HG02870 (cell line): ENCODE measurements at regions not wholly inside any gene's neighbourhood (a gene's known extent, or its start where the extent isn't known, plus 50 kb on each side); places are given as distances from the start of the nearest gene placed in this dataset.

Source experiments
- ATAC-seq: cut with Tn5 transposase; IDR thresholded peaks from one replicate; pipeline ENCODE4 v1.9.1; 2021; ENCODE audit warnings: mild to moderate bottlenecking, moderate library complexity; ENCODE audit not compliant: unreplicated experiment

DNA sequence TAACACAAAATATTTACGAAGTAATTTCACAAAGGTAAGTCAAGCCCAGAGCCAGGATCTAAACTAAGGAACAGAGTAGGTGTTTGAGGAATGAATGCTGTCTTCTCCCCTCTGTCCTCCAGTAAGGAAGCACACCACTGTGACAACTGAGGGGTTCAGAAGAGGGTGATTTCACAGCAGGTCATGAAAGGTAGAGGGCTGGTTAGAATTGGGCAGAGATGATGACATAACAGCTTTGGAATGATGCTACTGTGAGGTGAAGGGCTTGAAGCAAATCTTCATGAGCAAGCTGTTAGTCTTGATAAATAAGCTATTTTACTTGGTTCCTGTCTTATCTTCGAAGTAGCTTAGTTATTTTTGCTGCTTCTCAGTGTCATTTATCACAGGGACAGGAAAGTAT, 498.6 kb downstream of the FGF9 start:
- ATAC-seq: no peak

DNA sequence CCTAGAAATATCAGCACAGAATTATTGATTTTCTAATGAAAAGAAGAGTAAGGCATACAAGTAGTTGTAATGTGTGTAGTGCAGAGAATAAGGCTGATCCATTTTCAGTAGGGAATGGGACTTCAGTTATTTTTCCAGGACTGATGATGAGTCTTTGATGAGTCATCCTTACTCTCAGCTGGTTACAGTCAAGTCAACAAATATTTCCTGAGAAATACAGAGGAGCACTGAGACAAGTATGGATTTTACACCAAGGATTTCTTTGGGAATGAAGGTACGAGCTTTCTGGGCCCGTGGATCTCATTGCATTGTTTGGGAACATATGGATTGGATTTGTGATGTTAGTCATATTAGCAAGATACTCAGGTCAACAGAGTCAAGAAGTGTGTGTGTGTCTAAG, 502.7 kb downstream of the FGF9 start:
- no peak for ATAC-seq

DNA sequence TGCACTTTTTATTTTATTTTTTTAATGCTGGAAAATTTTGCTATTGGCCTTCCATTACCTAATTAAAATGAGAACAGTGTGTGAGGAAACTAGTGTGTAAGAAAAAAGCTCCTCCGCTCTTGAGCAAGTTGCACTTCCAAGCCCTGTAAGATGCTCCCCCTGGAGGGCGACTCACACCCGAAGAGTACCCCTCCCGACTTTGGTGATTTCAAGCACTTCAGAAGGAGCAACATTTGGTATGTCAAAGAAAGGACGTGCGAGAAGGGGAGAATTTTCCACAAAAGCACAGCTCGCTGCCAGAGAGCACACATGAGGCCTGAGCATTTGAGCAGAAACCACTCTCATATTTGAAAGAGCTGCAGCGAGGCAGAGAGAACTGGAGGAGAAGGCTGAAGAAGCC, 504.4 kb downstream of the FGF9 start:
- ATAC-seq: no peak

DNA sequence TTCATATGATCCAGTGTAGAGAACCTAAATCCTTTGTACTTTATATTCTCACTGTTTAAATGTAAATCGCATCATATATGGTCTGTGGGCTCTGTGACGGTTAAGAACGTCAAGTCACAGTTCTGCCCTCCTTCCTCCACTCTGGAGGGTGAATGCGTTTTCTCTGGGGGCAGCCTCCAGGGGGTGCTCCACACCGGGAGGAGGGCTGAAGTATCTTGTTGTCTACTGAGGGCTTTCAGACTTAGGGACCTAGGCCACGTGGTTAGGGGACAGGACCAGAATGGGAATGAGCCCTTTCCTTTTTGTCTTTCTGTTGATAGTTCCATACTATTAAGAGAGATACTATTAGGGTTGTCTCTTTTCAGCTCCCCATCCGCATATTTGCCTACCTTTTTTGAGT, 504.9 kb downstream of the FGF9 start:
- ATAC-seq: no peak

DNA sequence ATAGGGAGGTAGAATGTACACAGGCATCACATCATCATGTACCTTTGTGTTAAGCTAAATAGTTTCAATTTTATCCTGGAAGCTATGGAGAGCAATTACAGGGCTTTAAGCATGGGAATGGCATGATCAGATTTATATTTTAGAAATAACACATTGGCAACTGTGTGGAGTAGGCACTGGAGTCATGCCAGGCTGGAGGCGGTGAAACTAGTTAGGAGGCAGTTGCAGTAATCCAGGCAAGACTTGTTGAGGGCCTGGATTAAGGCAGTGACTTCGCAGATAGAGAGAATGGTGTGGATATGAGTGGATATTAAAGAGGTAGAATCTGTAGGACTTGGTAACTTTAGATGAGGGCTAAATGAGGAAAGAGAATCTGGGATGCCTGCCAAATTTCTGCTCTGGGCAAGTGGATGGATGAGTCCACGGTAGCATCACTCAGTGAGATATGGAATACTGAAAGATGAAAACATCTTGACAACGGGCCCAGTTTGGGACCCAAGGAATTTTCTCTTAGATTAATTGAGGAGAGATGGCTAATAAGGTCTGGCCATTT, 506.2 kb downstream of the FGF9 start:
- no peak for ATAC-seq

DNA sequence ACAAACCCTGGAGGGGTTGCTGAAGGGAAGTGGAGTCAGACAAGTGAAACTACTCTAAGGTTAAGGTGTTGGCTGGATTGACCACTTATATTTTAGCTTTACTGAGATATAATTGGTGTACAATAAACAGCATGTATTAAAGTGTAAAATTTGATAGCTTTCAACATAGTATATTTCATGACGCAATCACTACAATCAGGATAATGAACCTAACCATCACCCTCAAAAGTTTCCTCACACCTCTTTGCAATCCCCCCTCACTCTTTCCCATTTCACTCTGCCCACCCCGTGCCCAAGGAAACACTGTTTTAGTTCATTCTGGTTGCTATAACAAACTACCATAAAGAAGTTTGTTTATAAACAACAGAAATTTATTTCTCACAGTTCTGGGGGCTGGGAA, 508.0 kb downstream of the FGF9 start:
- ATAC-seq: no peak

DNA sequence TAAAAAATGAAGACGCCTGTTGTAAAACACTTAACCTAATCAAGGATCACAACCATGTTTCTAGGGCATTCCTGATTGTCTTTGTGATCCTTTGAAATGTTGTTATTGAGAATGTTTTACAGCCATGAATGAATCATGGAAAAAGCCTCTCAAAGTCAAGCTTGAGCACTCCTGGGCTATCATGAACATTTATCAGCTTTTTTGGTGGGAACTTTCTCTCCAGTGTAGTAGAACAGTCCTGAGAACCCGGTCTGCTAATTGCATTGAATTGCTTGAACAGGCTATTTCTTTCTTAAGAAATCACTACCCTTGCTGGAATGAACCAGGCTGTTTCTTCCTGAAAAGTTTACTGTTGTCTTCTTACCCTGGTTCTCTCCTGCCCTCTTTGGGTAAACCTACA, 516.5 kb downstream of the FGF9 start:
- no peak for ATAC-seq

DNA sequence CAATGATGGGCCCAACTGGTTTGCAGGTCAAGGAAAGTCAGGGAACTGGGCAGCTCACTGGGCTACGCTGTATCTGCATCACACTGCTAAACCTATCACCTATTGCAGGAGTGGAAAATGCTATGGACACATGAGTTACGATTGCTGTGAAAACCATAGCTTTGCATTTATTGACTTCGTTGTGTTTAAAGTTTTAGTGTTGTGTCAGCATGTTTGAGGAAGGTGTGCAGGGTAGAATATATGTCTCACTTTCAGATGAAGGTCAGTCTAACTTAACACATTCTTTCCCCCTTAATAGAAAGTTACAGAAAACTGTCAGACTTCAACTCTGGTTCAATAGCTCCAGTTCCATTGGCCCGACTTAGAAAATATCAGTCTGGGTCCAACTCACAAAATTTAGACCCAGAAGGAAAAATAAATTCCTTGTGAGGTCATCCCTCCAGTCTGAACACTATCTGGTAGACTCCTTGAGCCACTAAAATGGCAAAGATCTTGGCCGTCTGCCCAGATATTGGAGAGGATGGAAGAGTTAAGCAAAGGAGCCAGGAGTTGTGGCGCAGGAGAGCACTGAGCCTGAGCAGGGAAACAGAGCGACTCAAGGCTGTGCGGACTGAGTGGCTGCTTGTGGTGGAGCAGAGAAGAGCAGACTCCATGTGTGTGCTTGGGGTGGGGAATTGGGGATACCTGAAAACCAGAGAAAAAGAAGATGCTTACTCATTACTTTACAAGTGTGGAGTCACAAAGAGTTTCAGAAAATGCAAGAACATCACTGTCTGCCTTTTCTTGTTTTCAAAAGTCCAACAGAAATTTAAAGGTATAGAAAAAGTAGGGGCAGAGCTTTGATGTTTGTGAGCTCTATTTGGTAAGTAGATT, 518.5 kb downstream of the FGF9 start:
- no peak for ATAC-seq

DNA sequence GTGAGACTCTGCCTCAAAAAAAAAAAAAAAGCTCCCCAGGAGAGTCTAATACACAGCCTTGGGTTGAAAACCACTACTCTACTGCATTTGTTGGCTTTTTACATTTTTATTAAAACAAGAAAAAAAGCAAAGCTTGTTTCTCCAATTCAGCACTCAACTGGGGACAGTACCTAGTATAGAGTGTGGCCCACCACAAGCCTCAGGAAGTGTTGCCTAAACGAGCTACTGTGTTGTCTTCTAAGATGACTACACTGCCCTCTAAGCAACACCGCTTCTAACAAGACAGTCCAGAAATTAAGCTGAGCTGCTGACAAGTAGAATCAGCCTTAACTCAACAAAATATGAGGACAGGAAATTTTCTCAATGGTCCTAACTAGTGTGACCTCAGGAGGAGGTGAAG, 522.2 kb downstream of the FGF9 start:
- no peak for ATAC-seq

DNA sequence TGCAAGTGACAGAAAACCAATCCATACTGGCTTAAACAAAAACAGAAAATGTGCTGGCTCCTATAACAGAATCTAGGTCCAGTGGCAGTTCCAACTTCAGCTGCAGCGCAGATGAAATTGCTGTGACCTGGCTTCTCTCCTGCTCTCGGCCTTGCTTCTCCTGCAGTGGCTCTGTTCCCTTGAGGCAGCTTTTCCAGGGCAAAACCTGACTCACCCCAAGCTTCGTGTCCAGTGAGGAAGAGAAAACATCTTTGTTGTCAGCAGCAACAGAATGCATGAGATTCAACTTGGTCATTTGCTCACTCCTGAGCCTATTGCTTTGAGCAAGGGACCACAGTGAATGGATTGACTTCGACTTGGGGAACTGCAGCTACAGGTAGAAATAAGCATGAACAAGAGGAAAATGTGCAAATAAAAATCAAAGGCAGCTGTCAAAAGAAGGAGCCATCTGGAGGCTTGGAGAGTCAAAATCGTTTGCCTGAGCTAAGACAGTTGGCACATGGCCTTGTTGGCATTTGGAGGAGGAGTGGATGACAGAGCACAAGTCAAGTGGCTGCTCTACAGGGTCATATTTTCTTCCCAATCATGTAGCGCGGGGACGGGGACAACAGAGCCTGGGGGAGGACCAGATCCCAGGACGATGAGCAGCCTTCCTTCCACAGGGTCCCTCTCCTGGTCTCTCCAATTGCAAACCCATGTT, 523.4 kb downstream of the FGF9 start:
- no peak for ATAC-seq

DNA sequence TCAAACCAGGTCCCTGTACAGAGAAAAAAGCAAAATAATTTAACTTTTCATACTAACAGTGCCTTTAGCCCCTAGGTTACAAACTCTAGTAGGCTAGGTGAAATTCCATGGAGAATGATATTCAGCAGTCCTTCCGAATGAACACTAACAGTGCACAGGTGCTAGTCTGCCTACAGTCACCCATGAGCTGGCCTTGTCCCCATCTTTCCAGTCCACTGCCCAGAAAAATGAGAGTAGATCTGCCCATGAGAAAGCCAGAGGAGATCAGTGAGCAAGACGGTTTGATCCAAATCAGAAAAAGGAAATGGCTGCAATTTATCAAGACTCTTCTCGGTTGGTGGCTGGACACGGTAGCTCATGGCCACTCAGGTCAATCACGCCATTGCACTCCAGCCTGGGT, 524.9 kb downstream of the FGF9 start:
- ATAC-seq: no peak

DNA sequence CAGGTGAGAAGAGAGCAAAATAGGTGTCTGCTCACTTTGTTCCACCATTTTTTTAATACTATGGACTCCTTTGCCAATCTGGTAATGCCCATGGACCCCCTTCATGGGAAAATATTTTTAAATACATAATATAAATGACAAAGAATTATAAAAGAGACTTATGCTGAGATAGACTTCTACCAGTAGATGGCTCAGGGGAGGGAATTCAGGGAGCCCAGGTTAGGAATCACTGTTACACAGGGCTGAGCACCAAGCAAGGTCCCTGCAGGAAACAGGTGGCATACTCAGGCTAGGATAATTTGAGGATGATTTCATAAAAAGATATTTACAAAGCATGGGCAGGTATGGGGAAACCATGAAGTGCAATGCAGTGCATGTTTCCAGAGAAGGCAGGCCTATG, 525.9 kb downstream of the FGF9 start:
- no peak for ATAC-seq

DNA sequence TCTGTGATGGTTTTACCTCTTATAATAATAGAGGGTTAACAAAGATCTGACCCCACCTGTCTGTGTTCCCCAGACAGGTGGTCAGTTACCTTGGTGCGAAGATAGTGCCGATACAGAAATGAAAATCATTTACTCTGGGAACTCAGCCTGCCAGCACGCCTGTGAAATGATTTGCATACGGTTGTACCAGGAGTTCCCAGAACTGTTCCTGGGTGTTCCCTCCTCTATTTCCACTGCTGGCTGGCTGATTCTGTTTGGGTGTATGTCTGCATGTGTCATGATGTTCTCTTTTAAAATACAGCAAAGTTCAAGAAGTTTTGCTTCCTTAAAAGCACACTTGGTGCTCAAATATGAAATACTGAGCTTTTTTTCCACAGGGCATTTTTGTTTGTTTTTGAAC, 527.1 kb downstream of the FGF9 start:
- no peak for ATAC-seq

DNA sequence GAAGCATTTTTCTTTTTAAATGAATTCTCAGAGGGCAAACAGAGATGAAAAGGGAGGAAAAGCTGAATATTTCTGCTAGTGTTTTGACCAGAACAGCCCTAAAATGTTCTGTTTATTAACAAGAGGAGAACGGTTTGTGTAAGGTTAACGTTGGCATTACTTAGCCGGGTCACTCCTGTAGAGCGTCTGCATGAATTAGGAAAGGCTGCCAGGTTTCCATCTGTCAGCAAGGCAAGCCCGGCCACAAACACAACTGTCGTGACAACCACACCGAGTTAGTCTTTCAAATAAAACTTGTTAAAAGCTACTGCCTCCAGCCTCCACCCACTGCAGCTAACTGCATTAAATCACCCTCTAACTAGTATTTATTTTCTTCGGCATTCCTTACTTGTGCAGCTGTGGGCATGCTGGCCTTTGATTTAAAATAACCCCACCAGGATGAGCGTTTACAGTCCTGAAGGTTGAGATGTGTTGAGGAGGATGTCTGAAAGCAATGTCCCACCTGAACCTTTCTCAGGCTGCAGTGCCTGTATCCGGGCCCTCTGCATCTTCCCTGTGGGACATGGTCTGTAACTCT, 527.9 kb downstream of the FGF9 start:
- ATAC-seq: no peak

DNA sequence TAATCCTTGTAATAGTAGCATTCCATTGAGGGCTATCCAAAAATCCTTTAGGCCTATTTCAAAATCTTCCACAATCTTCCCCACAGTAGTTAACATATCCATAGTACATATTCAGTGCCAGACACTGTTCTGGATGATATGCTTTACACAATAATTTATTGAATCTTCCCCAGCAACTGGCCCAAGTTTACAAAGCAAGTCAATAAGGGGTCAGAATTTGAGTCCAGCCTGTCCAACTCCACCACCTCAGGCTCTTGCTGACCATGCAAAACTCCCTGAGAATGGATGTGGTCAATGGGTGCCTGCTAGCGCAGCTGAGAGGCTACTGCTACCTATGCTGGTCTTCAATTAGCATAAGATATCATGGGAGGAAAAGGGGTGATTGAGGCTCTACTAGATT, 529.6 kb downstream of the FGF9 start:
- ATAC-seq: no peak

DNA sequence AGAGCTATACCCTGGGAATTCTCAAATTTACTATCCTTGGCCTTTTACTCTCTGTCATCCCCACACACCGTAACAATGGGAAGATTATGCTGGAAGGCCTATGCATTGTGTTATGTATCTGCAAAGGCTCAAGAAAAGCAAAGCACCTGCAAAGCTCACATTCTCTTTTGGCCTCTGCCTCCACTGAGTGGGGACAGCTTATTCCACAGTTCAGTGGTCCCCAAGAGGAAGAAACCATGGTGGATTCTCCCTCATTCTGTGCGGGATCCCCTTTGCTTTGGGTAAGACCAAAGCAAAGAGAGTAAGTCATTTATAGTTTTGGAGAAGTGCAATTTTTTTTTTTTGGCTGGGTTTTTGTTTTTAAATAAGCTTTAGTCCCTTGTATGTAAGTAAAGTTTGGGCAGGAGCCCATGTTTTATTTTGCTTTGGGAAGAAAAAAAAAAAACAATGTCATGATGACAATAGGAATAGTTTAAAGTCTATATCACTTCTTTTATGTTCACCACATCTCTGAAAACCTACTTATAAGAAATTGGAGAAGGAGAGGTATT, 530.6 kb downstream of the FGF9 start:
- ATAC-seq: no peak

DNA sequence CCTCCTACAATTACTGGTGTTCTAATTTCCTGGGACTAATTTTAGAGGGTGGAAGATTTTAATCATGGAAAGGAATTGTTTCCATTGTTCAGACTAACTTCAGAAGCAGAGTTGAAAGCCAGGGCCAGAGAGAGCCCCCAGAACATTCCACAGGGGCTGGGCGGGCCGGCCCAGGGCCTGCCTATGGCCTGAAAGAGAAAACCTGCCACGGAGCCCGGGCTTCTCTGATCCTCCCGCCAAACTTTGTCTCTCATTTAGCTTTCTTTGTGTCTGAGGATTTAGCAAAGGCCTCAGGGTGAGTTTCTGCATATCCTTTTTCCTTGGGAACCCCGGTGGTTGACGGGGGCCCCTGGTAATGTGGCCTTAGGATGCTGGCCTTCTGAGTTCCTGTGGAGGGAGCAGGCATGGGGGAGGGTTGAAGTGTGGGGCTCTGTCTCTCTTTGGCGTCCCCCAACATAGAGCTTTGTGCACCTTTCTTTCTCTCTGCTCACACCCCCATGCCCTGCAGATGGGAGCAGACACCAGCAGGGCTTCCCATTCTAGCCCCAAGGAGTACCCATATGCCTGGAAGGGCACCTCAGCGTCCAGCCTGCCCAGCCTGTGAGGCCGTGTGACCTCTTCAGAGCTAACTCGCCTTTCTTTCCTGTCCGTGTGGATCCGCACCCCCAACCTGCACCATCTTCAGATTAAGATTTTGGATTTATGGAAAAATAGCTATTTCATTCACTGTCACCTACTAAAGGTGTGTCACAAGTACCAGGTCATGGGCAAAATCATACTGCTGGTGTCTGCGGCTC, 539.5 kb downstream of the FGF9 start:
- no peak for ATAC-seq

DNA sequence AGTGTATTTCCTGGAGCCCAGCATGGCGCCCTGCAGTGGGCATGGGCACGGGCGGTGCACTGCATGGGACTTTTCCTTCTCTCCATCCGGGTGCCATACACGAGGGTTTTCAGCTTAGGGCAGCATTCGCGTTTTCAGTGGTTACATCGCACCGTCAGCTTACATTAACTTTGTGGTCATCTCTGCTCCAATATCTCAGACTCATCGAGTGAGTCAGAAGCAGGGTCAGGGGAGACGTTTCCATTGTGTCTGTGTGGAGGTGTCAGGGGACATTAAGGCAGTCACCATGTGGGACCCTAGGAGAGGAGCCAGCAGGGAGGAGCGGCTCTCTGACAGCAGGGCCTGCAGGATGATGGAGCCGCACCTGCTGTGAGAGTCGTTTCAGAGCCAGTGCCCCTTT, 541.0 kb downstream of the FGF9 start:
- ATAC-seq: no peak

DNA sequence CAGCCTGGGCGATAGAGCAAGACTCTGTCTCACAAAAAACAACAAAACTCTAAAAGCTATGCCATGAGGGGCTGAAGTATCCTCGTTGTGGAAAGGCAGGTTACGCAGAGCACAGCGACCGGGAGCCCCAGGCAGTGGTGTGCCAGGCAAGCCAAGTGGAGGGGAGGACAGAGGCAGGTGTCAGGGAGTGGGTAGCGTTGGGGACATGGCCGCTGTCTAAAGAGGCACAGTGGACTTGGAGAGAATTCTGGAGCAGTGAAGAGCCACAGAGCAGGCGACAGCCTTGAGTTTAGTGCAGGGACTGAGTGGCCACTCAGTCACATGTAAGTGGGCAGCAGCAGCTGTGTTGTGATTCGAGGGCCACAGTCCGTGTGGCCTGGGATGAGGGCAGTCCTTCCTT, 541.7 kb downstream of the FGF9 start:
- ATAC-seq: no peak

DNA sequence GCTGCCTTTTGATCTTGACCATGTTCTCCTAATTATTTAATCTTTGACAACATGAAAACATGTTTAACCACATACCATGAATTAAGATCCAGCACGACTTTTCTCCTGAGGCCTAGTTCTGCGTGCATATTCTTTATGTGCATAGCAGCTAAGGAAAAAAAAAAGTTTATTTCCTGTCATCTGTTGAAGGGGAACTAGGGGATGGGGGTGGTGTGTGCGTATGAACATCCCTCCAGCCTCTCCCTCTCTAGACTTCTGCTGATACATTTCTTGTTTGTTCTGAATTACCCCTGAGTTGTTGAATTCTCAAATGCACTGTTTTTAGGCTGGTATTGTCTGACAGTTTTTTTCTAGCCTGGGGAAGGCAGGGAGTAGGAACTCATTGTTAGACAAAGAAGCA, 543.3 kb downstream of the FGF9 start:
- no peak for ATAC-seq

DNA sequence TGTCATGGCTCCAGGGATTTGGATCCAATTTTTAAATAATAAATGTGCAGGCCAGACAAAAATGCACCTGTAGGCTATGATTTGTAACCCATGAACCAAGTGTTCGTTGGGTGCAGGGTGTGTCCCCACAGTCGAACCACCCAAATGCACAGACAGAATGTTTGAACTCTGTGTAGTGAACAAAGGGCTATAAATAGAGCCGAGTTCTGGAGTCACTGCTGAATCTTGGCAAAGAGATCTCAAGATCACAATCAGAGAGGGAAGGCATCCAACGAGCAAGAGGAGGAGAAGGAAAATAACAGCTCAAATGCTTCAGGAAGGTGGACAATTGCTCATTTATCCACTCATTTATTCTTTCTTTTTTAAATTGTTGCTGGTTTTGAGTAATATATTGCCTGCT, 547.9 kb downstream of the FGF9 start:
- no peak for ATAC-seq
